ENCODE measurements at regions not wholly inside any gene's neighbourhood (a gene's known extent, or its start where the extent isn't known, plus 50 kb on each side); places are given as distances from the start of the nearest gene placed in this dataset.
A peak's percentile ranks its signal among the peaks of the same experiment; 100 is the strongest.

DNA sequence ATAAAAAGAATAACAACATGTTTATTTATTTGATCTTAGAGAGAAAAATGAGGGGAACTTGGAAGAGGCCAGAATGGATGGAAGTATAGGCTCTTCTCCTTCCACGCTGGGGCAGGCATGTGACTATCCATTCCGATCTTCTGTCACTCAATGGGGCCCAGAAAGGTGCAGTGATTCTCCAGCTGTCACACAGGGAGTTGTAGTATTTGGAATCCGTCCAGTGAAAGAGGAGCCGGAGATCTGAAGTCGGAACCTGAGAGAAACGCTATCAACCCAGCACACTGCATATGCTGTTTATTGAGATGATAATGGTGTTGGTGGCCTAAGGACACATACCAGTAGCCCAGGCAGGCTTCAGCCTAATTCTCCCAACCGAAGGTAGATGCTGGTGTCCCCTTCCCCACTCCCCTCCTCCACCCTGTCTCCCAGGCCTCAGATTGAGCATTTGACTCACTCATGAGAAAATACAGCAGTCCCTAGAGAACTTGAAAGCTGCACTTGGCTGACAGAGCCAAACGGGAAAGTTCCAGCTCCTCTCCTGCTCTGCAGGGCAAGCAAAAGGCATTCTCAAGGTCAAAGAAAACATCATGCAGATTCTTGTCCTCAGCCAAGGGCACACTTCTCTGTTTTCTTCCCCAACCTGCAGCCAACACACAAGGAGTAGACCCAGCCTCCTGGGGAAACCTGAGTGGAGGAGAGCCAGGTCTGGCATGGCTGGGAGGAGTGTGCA is 100.4 kb downstream of the IRF2BPL start:
- DNase-seq (ENCODE audit: low read depth, low spot score), result no peak

DNA sequence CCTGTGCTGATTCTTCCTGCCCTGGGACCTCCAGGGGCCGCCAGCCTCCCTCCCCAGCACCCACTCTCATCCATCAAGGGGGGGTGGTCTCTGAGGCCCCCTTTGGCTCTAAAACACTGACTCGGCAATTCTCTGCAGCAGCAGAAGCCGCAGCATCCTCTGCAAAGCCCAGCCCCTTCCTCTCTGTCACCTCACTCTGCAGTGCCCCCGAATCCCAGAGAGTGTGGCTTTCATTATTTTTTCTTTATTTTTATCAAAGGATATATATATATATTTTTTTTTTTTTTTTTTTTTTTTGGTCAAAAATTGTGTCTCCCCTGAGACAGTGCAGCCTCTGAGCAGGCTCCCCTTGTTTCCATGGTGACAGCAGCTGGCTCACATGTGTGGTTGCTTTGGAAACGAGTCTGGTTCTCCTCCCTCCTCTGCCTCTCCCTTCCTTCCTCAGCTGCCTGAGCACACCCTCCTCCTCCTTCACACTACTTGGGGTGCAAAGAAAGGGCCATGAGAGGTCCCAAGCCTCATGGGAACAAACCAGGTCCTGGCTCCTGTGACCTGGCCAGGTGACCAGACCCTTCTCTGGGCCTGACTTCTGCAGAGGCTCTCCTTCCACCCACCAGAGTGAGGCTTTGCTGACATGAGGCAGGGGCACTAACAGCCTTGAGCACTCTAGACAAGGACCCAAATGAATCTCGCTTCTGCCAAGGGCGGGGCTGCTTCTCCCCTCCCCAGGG is 100.5 kb downstream of the LRRC74A start:
- DNase-seq (ENCODE audit: low read depth, low spot score), result no peak

GRCh38 chr14:76925097-76925441 is 98.9 kb downstream of the LRRC74A start:
- DNase-seq (ENCODE audit: low read depth, low spot score), result no peak

DNA sequence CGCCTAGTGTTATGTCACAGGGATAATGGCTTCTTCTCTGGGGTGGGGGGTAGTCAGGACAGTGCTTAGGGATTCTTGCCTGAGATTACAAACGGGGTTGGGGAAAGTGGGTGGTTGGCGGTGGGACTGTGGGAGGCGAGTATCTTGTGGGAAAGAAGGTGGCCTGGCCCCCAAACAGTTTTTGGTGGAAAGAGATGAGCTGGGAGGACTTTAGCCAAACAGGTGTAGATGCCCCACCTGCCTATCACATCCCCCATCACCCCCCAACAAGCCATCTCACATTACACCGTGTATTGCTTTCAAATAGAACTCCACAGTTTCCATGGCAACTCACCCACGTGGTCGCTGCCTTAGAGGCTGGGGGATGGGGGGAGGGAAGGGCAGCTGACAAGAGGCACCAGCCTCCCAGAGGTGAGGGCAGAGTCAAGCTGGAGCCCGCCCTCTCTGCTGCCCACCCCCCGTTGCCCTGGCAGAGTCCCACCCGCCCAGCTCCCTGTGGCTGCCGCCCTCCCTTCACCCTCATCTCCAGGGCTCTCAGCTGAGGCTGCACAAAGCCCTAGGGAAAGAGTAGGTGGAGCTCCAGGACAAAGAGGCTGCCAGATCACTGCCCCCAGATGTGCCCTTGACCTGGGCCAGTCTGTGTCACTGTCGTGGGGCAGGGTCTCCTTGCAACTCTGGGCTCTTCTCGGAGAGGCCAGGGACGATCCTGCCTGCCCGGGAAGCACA is 98.3 kb downstream of the LRRC74A start:
- peak; percentile 66 for DNase-seq (ENCODE audit: low read depth, low spot score)

DNA sequence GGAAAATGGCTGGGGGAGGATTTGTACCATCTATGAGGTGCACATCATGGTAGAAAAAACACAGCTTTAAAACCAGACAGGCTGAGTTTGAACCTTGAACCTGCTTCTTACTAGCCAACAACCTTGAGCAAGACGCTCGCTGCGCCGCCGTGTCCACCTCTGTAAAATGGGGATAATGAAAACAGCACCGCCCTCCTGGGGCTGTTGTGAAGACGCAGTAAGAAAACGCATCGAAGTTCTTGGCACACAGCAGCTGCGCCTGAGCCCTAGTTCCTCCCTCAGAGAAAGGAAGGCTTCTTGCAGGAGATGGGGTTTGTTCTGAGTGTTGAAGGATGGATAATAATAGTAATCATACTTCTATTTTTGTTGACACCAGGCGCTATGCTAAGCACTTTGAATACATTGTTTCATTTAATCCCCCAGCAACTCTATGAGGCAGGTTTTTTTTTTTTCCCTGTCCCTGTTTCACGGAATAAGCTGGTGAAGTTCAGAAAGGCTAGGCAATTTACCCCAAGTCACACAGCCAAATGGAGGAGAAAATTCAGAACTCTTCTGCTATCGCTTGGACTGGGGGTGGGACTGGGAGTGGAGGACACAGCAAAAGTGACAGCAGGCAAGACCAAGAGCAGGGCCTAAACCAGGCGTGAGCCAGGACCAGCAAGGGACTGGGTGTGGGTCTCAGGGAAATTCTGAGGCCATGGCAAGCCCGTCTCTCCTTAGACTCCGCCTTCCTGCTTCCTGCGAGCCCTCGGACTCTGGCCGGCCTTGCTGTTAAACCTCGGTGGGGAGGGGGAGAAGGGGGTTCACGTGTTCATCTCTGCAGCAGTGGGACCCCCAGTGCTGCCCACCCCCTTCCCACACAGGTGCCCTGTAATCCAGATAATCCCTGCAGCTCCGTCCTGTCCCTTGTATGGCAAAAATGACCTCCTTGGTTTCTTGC is 97.5 kb downstream of the LRRC74A start:
- DNase-seq (ENCODE audit: low read depth, low spot score), result no peak

- DNase-seq (ENCODE audit: low read depth, low spot score), result peak; percentile 46
Observed at GRCh38 chr14:76922584-76922983, 96.4 kb downstream of the LRRC74A start.

DNA sequence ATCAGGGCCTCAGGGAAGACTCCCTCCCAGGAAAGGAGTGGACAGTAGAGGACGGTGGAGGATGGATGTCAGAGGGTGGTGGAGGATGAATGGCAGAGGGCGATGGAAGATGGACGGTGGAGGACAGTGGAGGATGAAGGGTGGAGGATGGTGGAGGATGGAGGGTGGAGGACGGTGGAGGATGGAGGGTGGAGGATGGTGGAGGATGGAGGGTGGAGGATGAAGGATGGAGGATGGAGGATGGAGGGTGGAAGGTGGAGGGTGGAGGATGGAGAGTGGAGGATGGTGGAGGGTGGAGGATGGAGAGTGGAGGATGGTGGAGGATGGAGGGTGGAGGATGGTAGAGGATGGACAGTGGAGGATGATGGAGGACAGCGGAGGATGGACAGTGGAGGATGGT is 95.9 kb downstream of the LRRC74A start:
- no peak for DNase-seq (ENCODE audit: low read depth, low spot score)

DNA sequence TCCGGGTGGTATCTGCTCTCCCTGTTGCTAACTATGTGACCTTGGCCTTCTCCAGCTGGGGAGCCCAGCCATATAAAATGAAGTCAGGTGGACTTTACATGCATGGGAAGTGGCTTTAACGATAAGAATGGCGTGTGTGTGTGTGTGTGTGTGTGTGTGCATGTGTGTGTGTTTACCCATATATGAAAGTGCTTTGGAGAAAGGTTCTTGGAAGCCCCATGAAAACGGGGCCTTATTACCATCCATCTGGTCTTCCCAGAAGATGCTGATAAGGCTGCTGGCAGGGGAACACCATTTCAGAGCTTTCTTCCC is 94.8 kb downstream of the LRRC74A start:
- DNase-seq (ENCODE audit: low read depth, low spot score), result no peak

GRCh38 chr14:76920331-76921087 is 94.3 kb downstream of the LRRC74A start:
- no peak for DNase-seq (ENCODE audit: low read depth, low spot score)

DNA sequence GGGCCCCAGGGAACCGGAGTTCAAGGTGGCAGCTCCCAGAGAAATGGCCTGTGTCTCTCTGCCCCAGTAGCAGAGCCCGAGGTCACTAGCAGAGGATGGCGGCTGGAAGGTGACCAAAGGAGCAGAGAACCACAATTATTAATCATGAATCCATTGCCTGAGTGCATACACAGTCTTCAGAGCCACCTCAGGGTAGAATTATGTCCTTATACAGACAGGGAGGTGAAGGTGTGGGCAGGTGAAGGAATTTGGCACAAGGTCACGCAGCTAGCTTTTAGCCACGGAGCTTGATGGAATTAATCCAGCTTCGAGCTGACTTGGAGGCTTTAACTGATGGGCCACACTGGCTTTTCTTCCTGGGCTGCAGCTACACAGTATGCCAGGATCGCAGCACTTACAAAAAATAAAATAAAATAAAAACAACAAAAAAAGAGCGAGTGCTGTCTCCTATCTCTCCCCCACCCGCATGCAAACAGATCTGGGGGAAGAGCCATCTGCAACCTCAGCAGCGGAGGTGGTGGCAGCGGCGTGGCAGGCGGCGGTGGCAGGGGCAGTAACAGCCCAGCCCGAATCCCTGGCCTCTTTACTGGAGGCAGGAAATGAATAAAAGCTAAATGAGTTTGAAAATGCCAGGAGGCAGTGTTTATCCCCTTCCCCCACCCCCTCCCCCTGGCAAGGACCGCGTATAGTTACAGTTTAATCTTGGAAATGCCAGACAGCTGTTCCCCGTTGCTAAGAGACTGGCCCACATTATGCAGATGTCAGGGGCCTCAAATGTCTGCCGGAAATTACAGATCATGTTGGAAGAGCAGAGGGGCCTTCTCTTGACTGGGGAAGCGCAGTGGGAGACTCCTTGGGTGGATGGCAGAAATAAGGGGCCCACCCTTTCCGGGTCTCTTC is 93.5 kb downstream of the LRRC74A start:
- no peak for DNase-seq (ENCODE audit: low read depth, low spot score)

Measured in ELF-1 (cell line).